H9 (cell line): ENCODE measurements at regions not wholly inside any gene's neighbourhood (a gene's known extent, or its start where the extent isn't known, plus 50 kb on each side); places are given as distances from the start of the nearest gene placed in this dataset.
A peak's percentile ranks its signal among the peaks of the same experiment; 100 is the strongest.

Experiments
- DNase-seq: peaks from one replicate; pipeline ENCODE4 v3.0.0-alpha.2; 2017
- H2AFZ ChIP-seq: one replicate; pipeline ENCODE4 v1.6.1; 2013; ENCODE audit warnings: mild to moderate bottlenecking, low read length, control low read depth, moderate library complexity
- H2AK5ac ChIP-seq: 2 replicates; pipeline ENCODE4 v1.6.1; 2013; ENCODE audit warnings: low read length, control low read depth, mixed read lengths; ENCODE audit not compliant: insufficient read length
- H2BK120ac ChIP-seq: one replicate; pipeline ENCODE4 v1.6.1; 2013; ENCODE audit warnings: low read depth, mild to moderate bottlenecking, low read length, control low read depth, inconsistent platforms; ENCODE audit not compliant: poor library complexity, severe bottlenecking
- H2BK12ac ChIP-seq: 2 replicates; pipeline ENCODE4 v1.6.1; 2013; ENCODE audit warnings: low read length, control low read depth, mixed read lengths, low read depth; ENCODE audit not compliant: insufficient read length
- H2BK15ac ChIP-seq: 2 replicates; pipeline ENCODE4 v1.6.1; 2013; ENCODE audit warnings: low read depth, low read length, control low read depth
- H2BK20ac ChIP-seq: one replicate; pipeline ENCODE4 v1.6.1; 2013; ENCODE audit warnings: low read depth, mild to moderate bottlenecking, low read length, control low read depth, inconsistent platforms; ENCODE audit not compliant: poor library complexity, severe bottlenecking
- H2BK5ac ChIP-seq: 2 replicates; pipeline ENCODE4 v1.6.1; 2013; ENCODE audit warnings: low read length, control low read depth, mixed read lengths; ENCODE audit not compliant: insufficient read length
- H3K14ac ChIP-seq: 2 replicates; pipeline ENCODE4 v1.6.1; 2013; ENCODE audit warnings: low read length, control low read depth; ENCODE audit not compliant: insufficient read depth
- H3K18ac ChIP-seq: 2 replicates; pipeline ENCODE4 v1.6.1; 2013; ENCODE audit warnings: low read depth, mild to moderate bottlenecking, mixed read lengths, low read length, control low read depth; ENCODE audit not compliant: insufficient read length
- H3K23ac ChIP-seq: 2 replicates; pipeline ENCODE4 v1.6.1; 2013; ENCODE audit warnings: low read length, control low read depth, mixed read lengths, low read depth; ENCODE audit not compliant: insufficient read length
- H3K23me2 ChIP-seq: 2 replicates; pipeline ENCODE4 v1.6.1; 2013; ENCODE audit warnings: low read depth, mild to moderate bottlenecking, mixed read lengths, low read length, control low read depth; ENCODE audit not compliant: insufficient read length, poor library complexity, severe bottlenecking
- H3K27ac ChIP-seq: 2 replicates; pipeline ENCODE4 v1.5.1; 2013; ENCODE audit warnings: low read length, control low read depth, mixed read lengths, low read depth; ENCODE audit not compliant: insufficient read length
- H3K27me3 ChIP-seq: 2 replicates; pipeline ENCODE4 v1.6.1; 2013; ENCODE audit warnings: low read length, control low read depth, inconsistent platforms; ENCODE audit not compliant: insufficient read depth
- H3K4ac ChIP-seq: 2 replicates; pipeline ENCODE4 v1.6.1; 2013; ENCODE audit warnings: low read depth, mild to moderate bottlenecking, control low read depth, inconsistent platforms, low read length, moderate library complexity
- H3K4me1 ChIP-seq: 2 replicates; pipeline ENCODE4 v1.6.1; 2013; ENCODE audit warnings: low read length, control low read depth, inconsistent platforms; ENCODE audit not compliant: insufficient read depth
- H3K4me2 ChIP-seq: 2 replicates; pipeline ENCODE4 v1.6.1; 2013; ENCODE audit warnings: low read length, control low read depth, mixed read lengths; ENCODE audit not compliant: insufficient read length, insufficient read depth
- H3K56ac ChIP-seq: 2 replicates; pipeline ENCODE4 v1.6.1; 2013; ENCODE audit warnings: low read depth, mild to moderate bottlenecking, mixed read lengths, low read length, control low read depth; ENCODE audit not compliant: insufficient read length
- H3K79me1 ChIP-seq: 2 replicates; pipeline ENCODE4 v1.6.1; 2013; ENCODE audit warnings: low read depth, mild to moderate bottlenecking, moderate library complexity, low read length, control low read depth, inconsistent platforms; ENCODE audit not compliant: insufficient read depth, poor library complexity, severe bottlenecking
- H3K79me2 ChIP-seq: 2 replicates; pipeline ENCODE4 v1.6.1; 2013; ENCODE audit warnings: low read length, control low read depth, inconsistent platforms; ENCODE audit not compliant: insufficient read depth
- H3K9ac ChIP-seq: 2 replicates; pipeline ENCODE4 v1.6.1; 2013; ENCODE audit warnings: low read length, control low read depth, mixed read lengths; ENCODE audit not compliant: insufficient read length; ENCODE audit errors: extremely low read depth
- H3K9me3 ChIP-seq: one replicate; pipeline ENCODE4 v1.6.1; 2013; ENCODE audit warnings: low read depth, low read length, inconsistent platforms; ENCODE audit not compliant: control insufficient read depth
- H3T11ph ChIP-seq: one replicate; pipeline ENCODE4 v1.6.1; 2013; ENCODE audit warnings: mild to moderate bottlenecking, low read length, control low read depth, inconsistent platforms
- H4K20me1 ChIP-seq: one replicate; pipeline ENCODE4 v1.6.1; 2013; ENCODE audit not compliant: control insufficient read depth, insufficient read length, insufficient read depth
- H4K5ac ChIP-seq: 2 replicates; pipeline ENCODE4 v1.6.1; 2013; ENCODE audit warnings: low read depth, mild to moderate bottlenecking, mixed read lengths, low read length, control low read depth; ENCODE audit not compliant: insufficient read length
- H4K8ac ChIP-seq: replicated peaks from 2 replicates; pipeline ENCODE4 v1.6.1; 2013; ENCODE audit warnings: low read length, control low read depth, mixed read lengths, low read depth; ENCODE audit not compliant: insufficient read length
- H4K91ac ChIP-seq: 2 replicates; pipeline ENCODE4 v1.6.1; 2013; ENCODE audit warnings: low read depth, mild to moderate bottlenecking, moderate library complexity, mixed read lengths, low read length, control low read depth; ENCODE audit not compliant: insufficient read length
- H3K27ac Mint-ChIP-seq, 3 experiments: 2 replicates in 2 of 3; 3 replicates in 1 of 3; pipeline ENCODE4 v1.8.0; 2020 to 2021; ENCODE audit warnings: mixed read lengths in 3 of 3, mild to moderate bottlenecking in 1 of 3, moderate library complexity in 1 of 3
- H3K27me3 Mint-ChIP-seq: 2 replicates; pipeline ENCODE4 v1.8.0; 2021; ENCODE audit warnings: low read depth, mild to moderate bottlenecking, moderate library complexity, mixed read lengths
- H3K36me3 Mint-ChIP-seq, 3 experiments: 2 replicates in 2 of 3; 3 replicates in 1 of 3; pipeline ENCODE4 v1.8.0; 2020 to 2021; ENCODE audit warnings: low read depth in 3 of 3, mixed read lengths in 3 of 3; ENCODE audit not compliant: insufficient read depth in 1 of 3
- H3K4me1 Mint-ChIP-seq, 2 experiments: 2 replicates each; pipeline ENCODE4 v1.8.0; 2020; ENCODE audit warnings: mixed read lengths in 2 of 2
- H3K4me3 Mint-ChIP-seq, 2 experiments: 2 replicates in 1 of 2; 3 replicates in 1 of 2; pipeline ENCODE4 v1.8.0; 2020 to 2021; ENCODE audit warnings: mild to moderate bottlenecking in 2 of 2, mixed read lengths in 2 of 2, moderate library complexity in 1 of 2
- H3K9me3 Mint-ChIP-seq, 2 experiments: 2 replicates in 1 of 2; 3 replicates in 1 of 2; pipeline ENCODE4 v1.8.0; 2020; ENCODE audit warnings: mild to moderate bottlenecking in 2 of 2, mixed read lengths in 2 of 2, moderate library complexity in 1 of 2
- CTCF ChIP-seq: fragments of 200-600 bp; sonication (generic); conservative IDR thresholded peaks from 3 replicates; pipeline ENCODE4 v1.8.0; 2021; ENCODE audit warnings: antibody characterized with exemption, mild to moderate bottlenecking
- WGBS: extraction: QIAGEN DNeasy Blood & Tissue Kit; methylation state at CpG from one replicate; pipeline ENCODE4 v1.1.7; 2013; ENCODE audit warnings: missing lambda C conversion rate, low lambda C conversion rate, mixed read lengths; ENCODE audit not compliant: insufficient read length; ENCODE audit errors: extremely low coverage; 5-methylcytosine and 5-hydroxymethylcytosine counted together

GRCh38 chr4:156111686-156112085 is 158.0 kb upstream of the CTSO start:
- WGBS: no CpG with 5 or more reads among the region's 5 CpGs
- H3K4me3 Mint-ChIP-seq: no peak overlapping the region
- Histone ChIP-seq H3K23me2 (no peaks in the 10 kb centered on the region), H3K79me1 (no peaks in the 10 kb centered on the region), H4K20me1 (no peaks in the 10 kb centered on the region), H4K8ac (no peak overlapping the region), H3T11ph (no peak overlapping the region), H2BK12ac (no peak overlapping the region), H2AFZ (no peak overlapping the region), H3K23ac (no peak overlapping the region), H2BK15ac (no peak overlapping the region), H3K79me2 (no peaks in the 10 kb centered on the region), H3K56ac (no peak overlapping the region), H3K4me1 (peaks cover 4% of the 10 kb centered on the region), H3K18ac (no peak overlapping the region), H3K14ac (no peak overlapping the region), H3K4ac (no peak overlapping the region), H3K9me3 (no peaks in the 10 kb centered on the region), H3K9ac (no peak overlapping the region), H2AK5ac (no peak overlapping the region), H2BK20ac (no peak overlapping the region), H2BK5ac (no peak overlapping the region), H3K27ac (peak overlapping the region; percentile 36), H4K5ac (no peak overlapping the region), H3K27me3 (no peaks in the 10 kb centered on the region), H2BK120ac (no peak overlapping the region), H3K4me2 (peak overlapping the region; percentile 33), H4K91ac (no peak overlapping the region)
- peak overlapping the region in 1 of 3 experiments; percentile 57; a peak in 1 of 7 replicates for H3K27ac Mint-ChIP-seq
- H3K4me1 Mint-ChIP-seq: peaks cover 28 to 36% of the 10 kb centered on the region in 2 experiments
- H3K27me3 Mint-ChIP-seq: no peaks in the 10 kb centered on the region
- peaks cover 5 to 18% (median 17%) of the 10 kb centered on the region in 3 experiments; a peak in 6 of 7 replicates for H3K36me3 Mint-ChIP-seq
- DNase-seq: no peak
- H3K9me3 Mint-ChIP-seq: peaks cover 10 to 20% of the 10 kb centered on the region in 2 experiments
- TF ChIP-seq CTCF: no peak
